GM12878 (cell line): ENCODE measurements at regions not wholly inside any gene's neighbourhood (a gene's known extent, or its start where the extent isn't known, plus 50 kb on each side); places are given as distances from the start of the nearest gene placed in this dataset.

Source experiments
- ATAC-seq: fragments of 200-7000 bp; cut with Tn5 transposase; 3 replicates; pipeline ENCODE4 v1.9.1; 2020; ENCODE audit warnings: mild to moderate bottlenecking, moderate library complexity
- BruUV-seq: library from RNA; stranded (reverse); fragments of 400-500 nt; replicated peaks from 2 replicates; lab custom pipeline; 2021; lab: Mats Ljungman, UMichigan
- CTCF ChIA-PET: fragments of 300-600 bp; sonication (Branson Sonifier 250); formaldehyde crosslinking; extraction: SDS; loops from one replicate; lab custom pipeline; 2021; ENCODE audit warnings: inconsistent platforms; lab: Yijun Ruan, JAX
- POLR2A ChIA-PET: fragments of 350-600 bp; formaldehyde crosslinking; extraction: SDS; loops from one replicate; lab custom pipeline; 2021; ENCODE audit warnings: inconsistent platforms; lab: Charles Lee
- RAD21 ChIA-PET: fragments of 300-600 bp; sonication (Branson Sonifier 250); formaldehyde crosslinking; loops from one replicate; lab custom pipeline; 2023; ENCODE audit warnings: antibody characterized with exemption; ENCODE audit not compliant: unreplicated experiment; lab: Charles Lee
- SMC1A ChIA-PET: fragments of 300-600 bp; sonication (Branson Sonifier 250); formaldehyde crosslinking; loops from one replicate; lab custom pipeline; 2023; ENCODE audit not compliant: unreplicated experiment, uncharacterized antibody; lab: Charles Lee
- DNase-seq: peaks from one replicate; pipeline ENCODE4 v3.0.0-alpha.2; 2011; ENCODE audit warnings: low read depth, low spot score
- FAIRE-seq: peaks from 3 replicates; lab custom pipeline; 2011; peaks lifted over from hg19 to GRCh38; lab: Jason Lieb, UNC
- H2AFZ ChIP-seq: 2 replicates; pipeline ENCODE4 v1.6.0; 2011; ENCODE audit warnings: low read depth, low read length, control low read depth; ENCODE audit not compliant: control insufficient read depth
- H3K27ac ChIP-seq: 2 replicates; pipeline ENCODE4 v1.5.1; 2011; ENCODE audit warnings: control low read depth; ENCODE audit not compliant: control insufficient read depth, insufficient read depth
- H3K27me3 ChIP-seq, 2 experiments: replicated peaks in 1 of 2; 2 replicates each; pipeline versions ENCODE4 v1.6.0 to v1.6.1; 2011; ENCODE audit warnings: low read length in 1 of 2; ENCODE audit not compliant: control insufficient read depth in 2 of 2, insufficient read depth in 2 of 2
- H3K36me3 ChIP-seq, 2 experiments: 2 replicates each; pipeline ENCODE4 v1.5.1; 2011; ENCODE audit warnings: low read length in 1 of 2; ENCODE audit not compliant: control insufficient read depth in 2 of 2, insufficient read depth in 2 of 2
- H3K4me1 ChIP-seq: 2 replicates; pipeline ENCODE4 v1.6.1; 2011; ENCODE audit warnings: mild to moderate bottlenecking, low read length, moderate library complexity, mixed read lengths; ENCODE audit not compliant: control insufficient read depth, insufficient read depth
- H3K4me2 ChIP-seq: 2 replicates; pipeline ENCODE4 v1.6.0; 2011; ENCODE audit warnings: control low read depth; ENCODE audit not compliant: control insufficient read depth, insufficient read depth
- H3K4me3 ChIP-seq: fragments of 200-600 bp; sonication (generic); 2 replicates; pipeline ENCODE4 v1.5.1; 2016
- H3K79me2 ChIP-seq: 2 replicates; pipeline ENCODE4 v1.6.0; 2011; ENCODE audit warnings: low read length; ENCODE audit not compliant: control insufficient read depth, insufficient read depth
- H3K9ac ChIP-seq: 2 replicates; pipeline ENCODE4 v1.8.0; 2011; ENCODE audit warnings: low read length, control low read depth, mixed read lengths; ENCODE audit not compliant: control insufficient read depth, insufficient read depth
- H3K9me3 ChIP-seq: replicated peaks from 3 replicates; pipeline ENCODE4 v1.5.1; 2011; ENCODE audit warnings: mild to moderate bottlenecking, low read length; ENCODE audit not compliant: control insufficient read depth, insufficient read depth
- H4K20me1 ChIP-seq: 2 replicates; pipeline ENCODE4 v1.6.0; 2011; ENCODE audit not compliant: control insufficient read depth, insufficient read depth
- BRCA1 ChIP-seq: IDR thresholded peaks from 2 replicates; pipeline ENCODE4 v1.6.1; 2011; ENCODE audit warnings: low read depth, low read length, improper control_type of control experiment
- CREM ChIP-seq: IDR thresholded peaks from 2 replicates; pipeline ENCODE4 v1.6.1; 2014; ENCODE audit warnings: antibody characterized with exemption, low read depth
- EED ChIP-seq: sonication (generic); IDR thresholded peaks from 2 replicates; pipeline ENCODE4 v1.6.1; 2016; ENCODE audit warnings: antibody characterized with exemption, low read depth
- FOXM1 ChIP-seq: IDR thresholded peaks from 2 replicates; pipeline ENCODE4 v1.6.1; 2012; ENCODE audit warnings: low read depth, mild to moderate bottlenecking, inconsistent platforms, low read length, moderate library complexity
- GATAD2B ChIP-seq: fragments of 450-650 bp; conservative IDR thresholded peaks from 2 replicates; pipeline ENCODE4 v1.6.1; 2017; ENCODE audit warnings: low read depth, mild to moderate bottlenecking, moderate library complexity
- IRF3 ChIP-seq: fragments of 450-650 bp; IDR thresholded peaks from 2 replicates; pipeline ENCODE4 v1.6.1; 2014; ENCODE audit warnings: mild to moderate bottlenecking
- IRF5 ChIP-seq: fragments of 450-650 bp; IDR thresholded peaks from 2 replicates; pipeline ENCODE4 v1.6.1; 2017; ENCODE audit warnings: borderline replicate concordance
- MAX ChIP-seq: IDR thresholded peaks from 2 replicates; pipeline ENCODE4 v1.6.1; 2012; ENCODE audit warnings: low read depth, low read length, improper control_type of control experiment
- MXI1 ChIP-seq: fragments of 150-350 bp; IDR thresholded peaks from 2 replicates; pipeline ENCODE4 v1.6.1; 2011; ENCODE audit warnings: low read depth, mild to moderate bottlenecking, inconsistent platforms, low read length, improper control_type of control experiment
- PML ChIP-seq: IDR thresholded peaks from 2 replicates; pipeline ENCODE4 v1.6.1; 2012; ENCODE audit warnings: low read length, inconsistent platforms
- SIN3A ChIP-seq: IDR thresholded peaks from 2 replicates; pipeline ENCODE4 v1.6.1; 2012; ENCODE audit warnings: low read depth, low read length, improper control_type of control experiment
- SIX5 ChIP-seq: IDR thresholded peaks from 2 replicates; pipeline ENCODE4 v1.6.1; 2011; ENCODE audit warnings: mild to moderate bottlenecking, low read depth, low read length, moderate library complexity; ENCODE audit not compliant: severe bottlenecking
- SMAD1 ChIP-seq: fragments of 450-650 bp; IDR thresholded peaks from 2 replicates; pipeline ENCODE4 v1.6.1; 2018; ENCODE audit warnings: mild to moderate bottlenecking, low read depth; ENCODE audit not compliant: partially characterized antibody
- WRNIP1 ChIP-seq: IDR thresholded peaks from 2 replicates; pipeline ENCODE4 v1.6.1; 2011; ENCODE audit warnings: low read depth, low read length, improper control_type of control experiment, borderline replicate concordance
- WGBS: methylation state at CpG from one replicate; pipeline ENCODE4 v1.1.6; 2016; ENCODE audit warnings: low lambda C conversion rate; ENCODE audit not compliant: insufficient replicate concordance, insufficient coverage; ENCODE audit errors: missing lambda C conversion rate; 5-methylcytosine and 5-hydroxymethylcytosine counted together
- in situ Hi-C: fragments of 300-500 bp; cut with MboI; formaldehyde crosslinking; loops from 9 replicates; pipeline ENCODE4 v1.14.3; 2018; ENCODE audit warnings: mixed read lengths
- intact Hi-C: fragments of 100-400 bp; cut with micrococcal nuclease; formaldehyde crosslinking; loops from one replicate; pipeline ENCODE4 v1.14.2; 2022; ENCODE audit not compliant: unreplicated experiment

GRCh38 chr1:223031733-223032601 is 111.1 kb downstream of the TLR5 start:
- SMC1A ChIA-PET = no interaction called here
- Histone ChIP-seq H3K4me2 (no peak overlapping the region), H3K79me2 (no peaks in the 10 kb centered on the region), H3K9me3 (no peaks in the 10 kb centered on the region), H3K4me1 (no peaks in the 10 kb centered on the region), H3K27ac (no peak overlapping the region), H3K27me3 (no peaks in the 10 kb centered on the region; a peak in 1 of 4 replicates), H2AFZ (no peak overlapping the region), H3K4me3 (no peak overlapping the region), H3K9ac (no peak overlapping the region), H3K36me3 (no peaks in the 10 kb centered on the region), H4K20me1 (no peaks in the 10 kb centered on the region)
- in situ Hi-C loops = no loop called here
- 19% methylated on average over 11 of the region's 11 CpGs for WGBS
- CTCF ChIA-PET = no interaction called here
- intact Hi-C loops = no loop called here
- FAIRE-seq (no peak), ATAC-seq (no peak), DNase-seq (no peak)
- POLR2A ChIA-PET = no interaction called here
- TF ChIP-seq IRF5 (no peak), EED (no peak), IRF3 (no peak), FOXM1 (no peak), SMAD1 (no peak), GATAD2B (no peak), BRCA1 (no peak), PML (no peak), WRNIP1 (no peak), SIX5 (no peak), MAX (no peak), CREM (no peak), SIN3A (no peak), MXI1 (no peak)
- RAD21 ChIA-PET = no interaction called here
- no TSS peak for BruUV-seq
